GM12872 (cell line): ENCODE measurements at regions not wholly inside any gene's neighbourhood (a gene's known extent, or its start where the extent isn't known, plus 50 kb on each side); places are given as distances from the start of the nearest gene placed in this dataset.

Experiments
- TF ChIP-seq, protein P1 (sequence below): IDR thresholded peaks from 3 replicates; pipeline ENCODE4 v1.5.1; 2011; ENCODE audit warnings: low read depth, mild to moderate bottlenecking, low read length, moderate library complexity; ENCODE audit not compliant: insufficient read depth

GRCh38 chr10:42971251-42971599 is 105.6 kb upstream of the RET start:
- TF ChIP-seq, protein P1, sequence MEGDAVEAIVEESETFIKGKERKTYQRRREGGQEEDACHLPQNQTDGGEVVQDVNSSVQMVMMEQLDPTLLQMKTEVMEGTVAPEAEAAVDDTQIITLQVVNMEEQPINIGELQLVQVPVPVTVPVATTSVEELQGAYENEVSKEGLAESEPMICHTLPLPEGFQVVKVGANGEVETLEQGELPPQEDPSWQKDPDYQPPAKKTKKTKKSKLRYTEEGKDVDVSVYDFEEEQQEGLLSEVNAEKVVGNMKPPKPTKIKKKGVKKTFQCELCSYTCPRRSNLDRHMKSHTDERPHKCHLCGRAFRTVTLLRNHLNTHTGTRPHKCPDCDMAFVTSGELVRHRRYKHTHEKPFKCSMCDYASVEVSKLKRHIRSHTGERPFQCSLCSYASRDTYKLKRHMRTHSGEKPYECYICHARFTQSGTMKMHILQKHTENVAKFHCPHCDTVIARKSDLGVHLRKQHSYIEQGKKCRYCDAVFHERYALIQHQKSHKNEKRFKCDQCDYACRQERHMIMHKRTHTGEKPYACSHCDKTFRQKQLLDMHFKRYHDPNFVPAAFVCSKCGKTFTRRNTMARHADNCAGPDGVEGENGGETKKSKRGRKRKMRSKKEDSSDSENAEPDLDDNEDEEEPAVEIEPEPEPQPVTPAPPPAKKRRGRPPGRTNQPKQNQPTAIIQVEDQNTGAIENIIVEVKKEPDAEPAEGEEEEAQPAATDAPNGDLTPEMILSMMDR = no peak

GRCh38 chr10:42972946-42973345 is 103.9 kb upstream of the RET start:
- TF ChIP-seq, protein P1 = no peak

DNA sequence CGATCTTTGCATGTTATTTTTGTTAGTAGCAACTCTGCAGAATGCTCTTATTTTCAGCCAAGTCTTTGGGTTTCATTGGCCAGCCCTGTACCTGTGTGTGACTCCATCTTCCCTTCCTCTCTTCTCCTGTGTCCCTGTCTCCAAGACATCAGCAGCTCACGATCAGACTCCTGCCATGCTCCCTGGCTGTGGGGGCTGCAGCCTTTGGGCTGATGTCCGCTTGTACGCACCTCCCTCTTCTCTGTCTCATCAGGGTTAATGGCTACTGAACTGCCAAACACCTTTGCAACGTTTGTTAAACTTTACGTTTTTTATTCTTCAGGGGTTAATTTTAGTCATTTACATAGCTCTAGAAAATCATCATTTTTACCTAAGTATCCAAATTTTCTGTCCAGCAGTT is 103.5 kb upstream of the RET start:
- TF ChIP-seq, protein P1 = no peak

DNA sequence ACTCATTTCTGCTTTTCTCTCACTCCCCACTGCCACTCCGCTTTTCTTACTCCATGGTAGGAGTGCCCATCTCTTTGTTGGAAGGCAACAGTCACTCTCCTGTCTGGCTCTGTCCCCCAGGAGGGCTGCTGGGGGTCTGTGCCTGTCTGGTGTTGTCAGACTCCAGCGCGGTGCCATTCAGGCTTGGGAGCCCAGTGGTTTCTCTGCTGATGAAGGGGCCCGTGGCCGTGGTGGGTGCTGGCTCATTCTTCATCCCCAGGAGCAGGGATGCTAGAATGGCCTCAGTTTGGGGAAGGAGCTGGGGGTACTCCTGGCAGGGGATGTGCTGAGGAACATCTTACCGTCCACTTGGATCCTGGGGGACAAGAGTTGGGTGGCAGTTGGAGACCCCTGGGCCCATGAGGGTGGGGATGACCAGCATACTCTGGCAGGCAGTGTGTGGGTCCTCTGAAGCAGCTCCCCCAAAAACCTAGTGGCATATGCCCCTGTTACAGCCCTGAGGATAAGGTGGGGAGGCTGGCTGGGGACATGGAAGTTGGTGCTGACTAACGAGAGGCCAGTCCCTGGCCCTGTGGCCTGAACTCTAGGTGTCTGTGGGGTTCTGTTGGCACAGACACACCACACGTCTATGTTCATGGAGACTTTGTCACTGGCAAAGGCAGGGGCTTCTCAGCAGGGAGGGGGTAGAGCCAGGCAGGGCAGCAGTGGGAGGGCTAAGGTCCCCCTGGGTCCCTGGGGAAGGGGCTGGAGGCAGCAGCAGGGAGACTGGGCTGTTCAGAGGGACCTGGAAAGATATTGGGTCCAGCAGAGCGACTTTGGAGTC is 102.8 kb upstream of the RET start:
- TF ChIP-seq, protein P1 = no peak

- TF ChIP-seq, protein P1 = no peak
These were observed 102.2 kb upstream of the RET start for GRCh38 chr10:42974693-42975002.

DNA sequence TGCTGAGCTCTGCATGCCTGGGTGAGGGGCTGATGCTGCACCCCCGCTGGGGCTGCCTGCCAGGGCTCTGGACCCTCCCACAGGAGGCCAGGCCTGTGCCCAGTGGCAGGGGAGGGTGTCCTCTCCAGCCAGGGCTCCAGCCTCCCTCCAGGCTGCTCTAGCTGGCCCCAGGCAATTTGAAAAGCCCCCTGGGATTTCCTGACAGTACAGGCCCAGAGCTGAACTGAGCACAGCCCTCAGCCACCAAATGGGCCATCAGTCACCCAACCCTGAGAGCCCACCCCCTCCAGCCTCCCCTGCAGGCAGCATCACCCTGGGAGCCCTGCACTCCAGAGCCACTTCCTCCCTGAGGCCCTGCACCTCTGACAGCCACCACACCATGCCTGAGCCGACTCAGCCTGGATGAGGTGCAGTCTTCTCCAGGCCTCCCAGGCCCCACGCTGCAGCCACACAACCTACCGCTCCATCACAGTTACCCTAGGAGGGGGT is 101.8 kb upstream of the RET start:
- TF ChIP-seq, protein P1 = no peak

DNA sequence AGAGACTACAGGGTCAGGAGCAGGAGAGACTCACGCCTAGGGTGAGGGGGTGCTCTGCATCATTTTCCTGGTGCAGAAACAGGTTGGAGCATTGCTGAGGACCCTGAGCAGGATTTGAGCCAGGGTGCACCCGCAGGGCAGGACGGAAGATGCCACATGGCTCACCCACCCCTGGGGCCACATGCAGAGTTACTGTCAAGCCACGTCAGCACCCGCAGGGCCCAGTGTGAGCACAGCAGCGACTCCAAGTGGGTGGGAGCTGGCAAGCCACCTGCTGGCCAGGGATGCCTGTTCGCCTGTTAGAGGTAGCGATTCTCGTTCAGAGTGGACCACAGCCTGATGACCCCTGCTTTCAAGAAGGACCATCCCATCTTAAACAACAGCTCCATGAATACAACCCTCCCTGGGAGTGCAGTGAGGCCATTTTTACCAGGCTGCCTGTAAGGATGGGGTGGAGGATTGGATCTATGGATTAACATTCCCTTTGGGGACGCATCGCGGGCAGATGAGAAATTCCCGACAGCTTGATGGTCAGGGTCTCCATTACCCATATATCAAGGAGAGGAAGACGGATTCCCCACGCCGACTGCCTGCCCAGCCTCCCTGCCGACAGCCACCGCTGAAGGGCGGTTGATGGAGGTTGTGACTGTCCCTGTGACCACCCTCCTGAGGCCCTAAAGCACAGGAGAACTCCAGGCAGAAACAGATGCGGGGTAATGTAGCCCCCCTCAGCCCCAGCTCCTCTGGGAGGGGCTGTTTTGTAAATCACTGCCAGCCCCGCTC is 101.1 kb upstream of the RET start:
- TF ChIP-seq, protein P1 = peak; percentile 23; the same call in 2 of the 3 replicates
